Right renal pelvis (tissue), 4 donors: ENCODE measurements at regions not wholly inside any gene's neighbourhood (a gene's known extent, or its start where the extent isn't known, plus 50 kb on each side); places are given as distances from the start of the nearest gene placed in this dataset.

Experiments used
- DNase-seq, 4 donors: peaks; one replicate each; pipeline ENCODE4 v3.0.0-alpha.2; 2013; ENCODE audit warnings: low read depth in 4 of 4, low spot score in 3 of 4, missing footprints in 1 of 4

- no peak for DNase-seq
Measured at GRCh38 chr1:218573925-218574324, 228.8 kb downstream of the TGFB2 start.

- no peak for DNase-seq
Measured at GRCh38 chr1:218575079-218575478, 229.9 kb downstream of the TGFB2 start.

GRCh38 chr1:218575856-218576255 is 230.7 kb downstream of the TGFB2 start:
- no peak for DNase-seq

DNA sequence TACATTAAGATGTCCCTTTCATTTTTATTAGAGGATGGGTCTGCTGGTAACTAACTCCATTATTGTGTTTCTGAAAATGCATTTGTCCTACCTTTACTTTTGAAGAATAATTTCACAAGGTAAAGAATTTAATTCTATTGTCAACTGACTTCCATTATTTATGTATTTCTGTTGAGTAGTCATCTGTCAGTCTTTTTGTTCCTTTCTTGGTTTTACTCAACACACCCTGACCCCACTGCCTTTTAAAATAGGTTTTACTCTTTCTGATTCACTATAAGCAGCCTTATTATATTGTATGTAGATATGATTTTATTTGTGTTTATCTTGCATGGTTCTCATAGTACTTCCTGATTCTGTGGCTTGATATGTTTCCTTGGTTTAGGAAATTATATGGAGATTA is 237.5 kb downstream of the TGFB2 start:
- DNase-seq: no peak

GRCh38 chr1:218584418-218585155 is 239.5 kb downstream of the TGFB2 start:
- no peak for DNase-seq

DNA sequence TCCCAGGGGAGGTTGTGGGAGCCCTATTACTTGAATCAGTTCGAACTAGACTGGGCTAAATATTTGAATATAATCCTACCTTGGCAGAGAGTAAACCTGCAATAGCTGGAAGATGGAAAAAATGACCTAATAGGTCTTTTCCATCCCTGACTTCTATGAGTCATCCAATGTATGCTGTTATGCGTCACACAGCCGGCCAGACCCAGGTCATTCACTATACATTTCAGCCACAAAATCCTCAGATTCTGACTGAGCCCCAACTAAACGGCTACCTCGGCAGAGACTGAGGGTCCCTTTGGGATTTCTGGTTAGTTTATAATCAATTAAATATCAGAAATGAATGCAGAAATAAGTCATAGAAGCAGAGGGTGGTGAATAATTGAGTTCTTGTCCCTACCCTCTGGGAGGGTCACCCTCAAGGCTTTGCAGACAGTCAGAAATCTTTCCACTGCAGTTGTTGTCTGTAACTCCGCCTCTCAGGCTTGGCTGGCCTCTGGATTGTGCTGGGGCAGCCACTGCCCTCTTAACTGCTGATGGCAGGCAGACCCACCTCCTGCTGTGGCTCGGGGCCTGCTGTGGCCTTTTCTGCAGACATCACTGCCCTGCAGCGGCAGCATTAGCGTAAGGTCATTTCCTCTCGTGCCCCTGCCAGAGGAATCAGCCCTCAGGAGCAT is 240.5 kb downstream of the TGFB2 start:
- DNase-seq: no peak

GRCh38 chr1:218587900-218588299 is 242.8 kb downstream of the TGFB2 start:
- no peak for DNase-seq

GRCh38 chr1:218588540-218589172 is 243.5 kb downstream of the TGFB2 start:
- no peak for DNase-seq

- DNase-seq: no peak
Measured at GRCh38 chr1:218589487-218589886, 244.4 kb downstream of the TGFB2 start.

GRCh38 chr1:218591966-218592365 is 246.8 kb downstream of the TGFB2 start:
- no peak for DNase-seq

GRCh38 chr1:218592688-218593087 is 247.6 kb downstream of the TGFB2 start:
- no peak for DNase-seq

DNA sequence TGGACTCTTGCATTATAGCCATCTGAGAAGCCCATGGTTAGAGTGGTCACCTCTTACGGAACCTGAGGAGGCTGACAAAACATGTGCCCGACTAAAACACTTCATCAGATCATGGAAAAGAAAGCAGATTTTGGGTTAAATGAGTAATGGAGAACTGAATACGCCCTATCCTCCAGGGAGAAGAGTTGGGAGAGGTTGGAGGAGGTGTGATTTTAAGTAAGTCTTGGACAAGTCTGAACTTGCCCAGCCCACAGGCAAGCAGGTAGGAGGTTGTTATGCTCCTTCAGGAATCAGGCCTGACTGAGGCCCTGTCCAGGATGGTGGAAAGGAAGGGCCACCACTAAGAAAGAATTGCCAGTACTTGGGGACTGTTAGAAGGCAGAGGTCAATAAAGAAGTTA is 255.8 kb downstream of the TGFB2 start:
- DNase-seq: no peak

- no peak for DNase-seq
Measured at GRCh38 chr1:218604217-218604616, 259.1 kb downstream of the TGFB2 start.

DNA sequence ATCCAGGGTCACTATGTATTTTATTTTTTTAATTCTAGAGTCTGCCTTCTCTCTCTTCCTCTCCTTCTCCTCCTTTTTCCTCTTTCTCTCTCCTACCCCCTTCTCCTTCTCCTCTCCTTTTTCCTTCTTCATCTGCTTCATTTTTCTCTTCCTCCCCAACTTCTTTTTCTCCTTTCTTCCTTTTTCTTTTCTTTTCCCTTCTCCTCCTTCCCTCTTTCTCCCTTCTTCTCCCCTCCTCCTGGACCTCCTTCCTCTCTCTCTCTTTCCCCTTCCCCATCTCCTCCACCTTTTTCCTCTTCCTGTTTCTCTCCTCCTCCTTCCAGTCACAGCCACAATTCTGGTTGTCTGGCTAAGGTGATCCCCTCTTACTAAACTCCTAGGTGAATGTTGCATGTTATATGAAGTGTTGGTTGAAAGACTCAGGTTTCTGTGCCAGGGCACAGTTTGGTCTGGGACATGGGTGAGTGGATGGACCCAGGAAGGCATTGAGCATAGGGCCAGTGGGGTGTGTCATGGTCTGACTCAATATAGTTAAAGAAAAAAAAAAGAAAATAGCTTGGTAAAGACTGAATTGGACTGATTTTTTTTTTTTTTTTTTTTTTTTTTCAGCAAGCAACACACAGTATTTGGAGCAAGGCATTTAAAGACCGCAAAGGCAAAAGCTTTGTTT is 266.9 kb downstream of the TGFB2 start:
- DNase-seq: no peak

- no peak for DNase-seq
Measured at GRCh38 chr1:218613105-218613504, 268.0 kb downstream of the TGFB2 start.

GRCh38 chr1:218614031-218614430 is 268.9 kb downstream of the TGFB2 start:
- no peak for DNase-seq

DNA sequence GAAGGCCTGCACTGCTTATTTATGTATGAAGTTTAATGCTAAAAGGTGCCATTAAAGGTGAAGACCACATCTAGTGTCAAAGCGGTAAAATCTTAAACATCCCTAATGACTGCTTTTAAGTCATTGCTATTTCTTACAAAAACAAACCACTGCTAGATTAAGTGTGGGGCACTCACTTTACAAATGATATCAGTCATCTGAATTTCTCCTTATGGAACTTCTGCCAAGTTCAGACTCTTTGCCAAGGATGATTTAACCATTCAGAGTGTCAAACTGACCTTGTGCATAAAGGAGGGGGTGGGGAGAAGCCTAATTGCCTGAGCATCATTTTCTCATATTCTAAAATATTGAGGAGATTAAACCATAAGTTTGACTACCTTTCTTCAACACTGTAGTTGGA is 271.5 kb downstream of the TGFB2 start:
- DNase-seq: no peak

- no peak for DNase-seq
Measured at GRCh38 chr1:218617986-218618385, 272.9 kb downstream of the TGFB2 start.

GRCh38 chr1:218620956-218621355 is 275.8 kb downstream of the TGFB2 start:
- no peak for DNase-seq

DNA sequence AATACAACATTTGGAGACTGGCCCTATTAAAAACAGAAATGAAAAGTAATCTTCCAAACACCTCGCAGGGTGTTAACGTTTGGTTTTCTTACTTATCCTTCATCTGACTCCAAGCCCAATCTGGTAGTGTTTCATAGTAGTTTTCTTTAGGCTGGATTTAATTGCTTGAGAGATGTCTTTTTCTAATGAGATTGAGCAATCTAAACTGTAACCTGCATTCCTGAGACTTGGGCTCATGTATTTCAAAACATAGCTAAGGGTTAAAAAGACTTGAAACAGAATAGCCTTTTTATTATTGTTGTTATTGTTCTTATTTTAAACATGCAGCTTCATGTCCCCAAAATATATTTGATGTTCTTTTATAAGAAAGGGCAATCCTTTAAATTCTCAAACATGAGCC is 278.9 kb downstream of the TGFB2 start:
- DNase-seq: no peak

DNA sequence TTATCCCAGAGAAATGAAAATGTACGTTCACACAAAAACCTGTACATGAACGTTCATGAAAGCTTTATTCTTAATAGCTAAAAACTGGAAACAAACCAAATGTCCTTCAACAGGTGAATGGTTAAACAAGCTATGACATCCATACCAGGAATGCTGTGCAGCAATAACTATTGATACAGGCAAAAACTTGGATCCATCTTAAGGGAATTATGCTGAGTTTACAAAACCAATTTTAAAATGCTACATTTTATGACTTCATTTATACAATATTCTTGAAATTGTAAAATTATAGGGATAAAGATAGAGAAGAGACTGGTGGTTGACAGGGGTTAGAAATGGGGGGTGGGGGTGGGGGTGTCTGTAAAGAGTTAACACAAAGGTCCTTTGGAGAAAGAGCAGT is 280.3 kb downstream of the TGFB2 start:
- DNase-seq: no peak
